ENCODE measurements at regions not wholly inside any gene's neighbourhood (a gene's known extent, or its start where the extent isn't known, plus 50 kb on each side); places are given as distances from the start of the nearest gene placed in this dataset.

GRCh38 chr11:134667175-134667500 is 255.1 kb upstream of the B3GAT1 start:
- no peak for FAIRE-seq
- no peak overlapping the region for H2AFZ ChIP-seq (ENCODE audit: low read depth, low read length)
- DNase-seq (ENCODE audit: extremely low read depth in 1 of 4, low spot score in 3 of 4) = no peak
- H3K9me1 ChIP-seq (ENCODE audit: control insufficient read depth, insufficient read depth, low read length) = no peaks in the 10 kb centered on the region
- TF ChIP-seq GTF2A2 (tag; IDR thresholded peaks at IDR 0.05) (no peak), NRF1 (conservative IDR thresholded peaks at IDR 0.05 in 1 of 2, IDR thresholded peaks at IDR 0.05 in 1 of 2) (no peak), MAZ (CRISPR knock-in tag; conservative IDR thresholded peaks at IDR 0.05 in 1 of 2, IDR thresholded peaks at IDR 0.05 in 1 of 2) (no peak), SUPT5H (IDR thresholded peaks at IDR 0.05) (no peak), ZNF444 (CRISPR knock-in tag; IDR thresholded peaks at IDR 0.05) (no peak), MEIS2 (IDR thresholded peaks at IDR 0.05; ENCODE audit: partially characterized antibody) (no peak), ZNF644 (tag; IDR thresholded peaks at IDR 0.05; ENCODE audit: low read depth) (no peak), FOXJ3 (CRISPR knock-in tag; IDR thresholded peaks at IDR 0.05) (no peak)
- TF ChIP-seq, protein P1, sequence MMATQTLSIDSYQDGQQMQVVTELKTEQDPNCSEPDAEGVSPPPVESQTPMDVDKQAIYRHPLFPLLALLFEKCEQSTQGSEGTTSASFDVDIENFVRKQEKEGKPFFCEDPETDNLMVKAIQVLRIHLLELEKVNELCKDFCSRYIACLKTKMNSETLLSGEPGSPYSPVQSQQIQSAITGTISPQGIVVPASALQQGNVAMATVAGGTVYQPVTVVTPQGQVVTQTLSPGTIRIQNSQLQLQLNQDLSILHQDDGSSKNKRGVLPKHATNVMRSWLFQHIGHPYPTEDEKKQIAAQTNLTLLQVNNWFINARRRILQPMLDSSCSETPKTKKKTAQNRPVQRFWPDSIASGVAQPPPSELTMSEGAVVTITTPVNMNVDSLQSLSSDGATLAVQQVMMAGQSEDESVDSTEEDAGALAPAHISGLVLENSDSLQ (IDR thresholded peaks at IDR 0.05) = no peak
- TF ChIP-seq, protein P2, sequence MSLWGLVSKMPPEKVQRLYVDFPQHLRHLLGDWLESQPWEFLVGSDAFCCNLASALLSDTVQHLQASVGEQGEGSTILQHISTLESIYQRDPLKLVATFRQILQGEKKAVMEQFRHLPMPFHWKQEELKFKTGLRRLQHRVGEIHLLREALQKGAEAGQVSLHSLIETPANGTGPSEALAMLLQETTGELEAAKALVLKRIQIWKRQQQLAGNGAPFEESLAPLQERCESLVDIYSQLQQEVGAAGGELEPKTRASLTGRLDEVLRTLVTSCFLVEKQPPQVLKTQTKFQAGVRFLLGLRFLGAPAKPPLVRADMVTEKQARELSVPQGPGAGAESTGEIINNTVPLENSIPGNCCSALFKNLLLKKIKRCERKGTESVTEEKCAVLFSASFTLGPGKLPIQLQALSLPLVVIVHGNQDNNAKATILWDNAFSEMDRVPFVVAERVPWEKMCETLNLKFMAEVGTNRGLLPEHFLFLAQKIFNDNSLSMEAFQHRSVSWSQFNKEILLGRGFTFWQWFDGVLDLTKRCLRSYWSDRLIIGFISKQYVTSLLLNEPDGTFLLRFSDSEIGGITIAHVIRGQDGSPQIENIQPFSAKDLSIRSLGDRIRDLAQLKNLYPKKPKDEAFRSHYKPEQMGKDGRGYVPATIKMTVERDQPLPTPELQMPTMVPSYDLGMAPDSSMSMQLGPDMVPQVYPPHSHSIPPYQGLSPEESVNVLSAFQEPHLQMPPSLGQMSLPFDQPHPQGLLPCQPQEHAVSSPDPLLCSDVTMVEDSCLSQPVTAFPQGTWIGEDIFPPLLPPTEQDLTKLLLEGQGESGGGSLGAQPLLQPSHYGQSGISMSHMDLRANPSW (CRISPR knock-in tag; IDR thresholded peaks at IDR 0.05) = no peak
- TF ChIP-seq, protein P3, sequence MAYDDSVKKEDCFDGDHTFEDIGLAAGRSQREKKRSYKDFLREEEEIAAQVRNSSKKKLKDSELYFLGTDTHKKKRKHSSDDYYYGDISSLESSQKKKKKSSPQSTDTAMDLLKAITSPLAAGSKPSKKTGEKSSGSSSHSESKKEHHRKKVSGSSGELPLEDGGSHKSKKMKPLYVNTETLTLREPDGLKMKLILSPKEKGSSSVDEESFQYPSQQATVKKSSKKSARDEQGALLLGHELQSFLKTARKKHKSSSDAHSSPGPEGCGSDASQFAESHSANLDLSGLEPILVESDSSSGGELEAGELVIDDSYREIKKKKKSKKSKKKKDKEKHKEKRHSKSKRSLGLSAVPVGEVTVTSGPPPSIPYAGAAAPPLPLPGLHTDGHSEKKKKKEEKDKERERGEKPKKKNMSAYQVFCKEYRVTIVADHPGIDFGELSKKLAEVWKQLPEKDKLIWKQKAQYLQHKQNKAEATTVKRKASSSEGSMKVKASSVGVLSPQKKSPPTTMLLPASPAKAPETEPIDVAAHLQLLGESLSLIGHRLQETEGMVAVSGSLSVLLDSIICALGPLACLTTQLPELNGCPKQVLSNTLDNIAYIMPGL (CRISPR knock-in tag; IDR thresholded peaks at IDR 0.05) = no peak
- H3K79me2 ChIP-seq (ENCODE audit: control insufficient read depth, insufficient read depth, low read length) = no peaks in the 10 kb centered on the region
- CTCF ChIA-PET (ENCODE audit: low intra/inter-chr PET ratio) = no interaction called here
- H3K9me3 ChIP-seq (replicated peaks; ENCODE audit: control insufficient read depth, insufficient read depth, low read depth, low read length) = no peaks in the 10 kb centered on the region
- 0% methylated on average over 4 of the region's 4 CpGs for WGBS (ENCODE audit: insufficient coverage, low coverage, missing lambda C conversion rate)
- no peak overlapping the region for H3K9ac ChIP-seq (ENCODE audit: insufficient read depth in 1 of 2, low read depth in 2 of 2, low read length in 2 of 2)
- H3K27ac ChIP-seq (ENCODE audit: extremely low read depth, low read depth, low read length) = no peak overlapping the region
- ATAC-seq = no peak
- H3K36me3 ChIP-seq (ENCODE audit: control insufficient read depth, insufficient read depth, low read length) = no peaks in the 10 kb centered on the region
- BruUV-seq (replicated peaks) = no TSS peak
- in situ Hi-C loops (cut with MboI) = no loop called here
- intact Hi-C loops (cut with micrococcal nuclease) = no loop called here
- H3K4me1 ChIP-seq (replicated peaks in 1 of 2; ENCODE audit: control insufficient read depth in 2 of 2, insufficient read depth in 2 of 2, low read length in 2 of 2) = no peaks in the 10 kb centered on the region
- H3K27me3 ChIP-seq (ENCODE audit: control insufficient read depth in 2 of 2, insufficient read depth in 2 of 2, low read length in 2 of 2) = peaks cover 2 to 51% of the 10 kb centered on the region in 2 experiments; a peak in 3 of 5 replicates
- H4K20me1 ChIP-seq (replicated peaks; ENCODE audit: control insufficient read depth, insufficient read depth, low read length) = 0 out of 2 replicates have a peak, but pooled peaks cover 4% of the 10 kb centered on the region
- H3K4me3 ChIP-seq = no peak overlapping the region
- POLR2A ChIA-PET = interaction anchor here (0.6 kb wide), 1 partner anchor 9 kb away, joined by 4 read pairs; no protein-coding TSS in a partner anchor
- no peak overlapping the region for H3K4me2 ChIP-seq (ENCODE audit: insufficient read depth, low read length)
